ENCODE measurements at regions not wholly inside any gene's neighbourhood (a gene's known extent, or its start where the extent isn't known, plus 50 kb on each side); places are given as distances from the start of the nearest gene placed in this dataset.

GRCh38 chr16:80362816-80363215, 178.0 kb upstream of the DYNLRB2 start:
- DNase-seq (ENCODE audit: low read depth, low spot score), result no peak

- DNase-seq (ENCODE audit: low read depth, low spot score), result no peak
Observed at GRCh38 chr16:80356365-80356764, 184.4 kb upstream of the DYNLRB2 start.

- no peak for DNase-seq (ENCODE audit: low read depth, low spot score)
Observed at GRCh38 chr16:80355335-80355734, 185.5 kb upstream of the DYNLRB2 start.

- DNase-seq (ENCODE audit: low read depth, low spot score), result no peak
Observed at GRCh38 chr16:80350061-80350460, 190.7 kb upstream of the DYNLRB2 start.

GRCh38 chr16:80347900-80348299, 192.9 kb upstream of the DYNLRB2 start:
- DNase-seq (ENCODE audit: low read depth, low spot score), result no peak

GRCh38 chr16:80347002-80347401, 193.8 kb upstream of the DYNLRB2 start:
- DNase-seq (ENCODE audit: low read depth, low spot score), result no peak

- no peak for DNase-seq (ENCODE audit: low read depth, low spot score)
Observed at GRCh38 chr16:80346111-80346632, 194.6 kb upstream of the DYNLRB2 start.

- no peak for DNase-seq (ENCODE audit: low read depth, low spot score)
Observed at GRCh38 chr16:80345701-80346100, 195.1 kb upstream of the DYNLRB2 start.

- no peak for DNase-seq (ENCODE audit: low read depth, low spot score)
Observed at GRCh38 chr16:80344570-80344969, 196.2 kb upstream of the DYNLRB2 start.

GRCh38 chr16:80341263-80341662, 199.5 kb upstream of the DYNLRB2 start:
- DNase-seq (ENCODE audit: low read depth, low spot score), result no peak

GRCh38 chr16:80337786-80338185, 203.0 kb upstream of the DYNLRB2 start:
- no peak for DNase-seq (ENCODE audit: low read depth, low spot score)

GRCh38 chr16:80330803-80331202, 210.0 kb upstream of the DYNLRB2 start:
- no peak for DNase-seq (ENCODE audit: low read depth, low spot score)

GRCh38 chr16:80330150-80330549, 210.6 kb upstream of the DYNLRB2 start:
- DNase-seq (ENCODE audit: low read depth, low spot score), result no peak

GRCh38 chr16:80327740-80328139, 213.1 kb upstream of the DYNLRB2 start:
- no peak for DNase-seq (ENCODE audit: low read depth, low spot score)

GRCh38 chr16:80324371-80324770, 216.4 kb upstream of the DYNLRB2 start:
- DNase-seq (ENCODE audit: low read depth, low spot score), result no peak

GRCh38 chr16:80323808-80324195, 217.0 kb upstream of the DYNLRB2 start:
- no peak for DNase-seq (ENCODE audit: low read depth, low spot score)

GRCh38 chr16:80323187-80323807, 217.5 kb upstream of the DYNLRB2 start:
- no peak for DNase-seq (ENCODE audit: low read depth, low spot score)

- DNase-seq (ENCODE audit: low read depth, low spot score), result no peak
Observed at GRCh38 chr16:80319181-80319580, 221.6 kb upstream of the DYNLRB2 start.

GRCh38 chr16:80318107-80318506, 222.7 kb upstream of the DYNLRB2 start:
- DNase-seq (ENCODE audit: low read depth, low spot score), result no peak

GRCh38 chr16:80317599-80318037, 223.2 kb upstream of the DYNLRB2 start:
- DNase-seq (ENCODE audit: low read depth, low spot score), result no peak

GRCh38 chr16:80317116-80317515, 223.7 kb upstream of the DYNLRB2 start:
- DNase-seq (ENCODE audit: low read depth, low spot score), result no peak

- DNase-seq (ENCODE audit: low read depth, low spot score), result no peak
Observed at GRCh38 chr16:80314042-80314441, 226.8 kb upstream of the DYNLRB2 start.

GRCh38 chr16:80309178-80309577, 231.6 kb upstream of the DYNLRB2 start:
- DNase-seq (ENCODE audit: low read depth, low spot score), result no peak

GRCh38 chr16:80305410-80305809, 235.4 kb upstream of the DYNLRB2 start:
- no peak for DNase-seq (ENCODE audit: low read depth, low spot score)

All from iPS DF 19.7 (cell line).